GM19099 (cell line): ENCODE measurements at regions not wholly inside any gene's neighbourhood (a gene's known extent, or its start where the extent isn't known, plus 50 kb on each side); places are given as distances from the start of the nearest gene placed in this dataset.

Source experiments
- POLR2A ChIP-seq: IDR thresholded peaks from 3 replicates; pipeline ENCODE4 v1.6.1; 2011; ENCODE audit warnings: low read depth; ENCODE audit not compliant: insufficient read length; ENCODE audit errors: extremely low read depth

- no peak for TF ChIP-seq POLR2A
These were observed 235.7 kb upstream of the ZNF217 start for GRCh38 chr20:53829255-53829723.

DNA sequence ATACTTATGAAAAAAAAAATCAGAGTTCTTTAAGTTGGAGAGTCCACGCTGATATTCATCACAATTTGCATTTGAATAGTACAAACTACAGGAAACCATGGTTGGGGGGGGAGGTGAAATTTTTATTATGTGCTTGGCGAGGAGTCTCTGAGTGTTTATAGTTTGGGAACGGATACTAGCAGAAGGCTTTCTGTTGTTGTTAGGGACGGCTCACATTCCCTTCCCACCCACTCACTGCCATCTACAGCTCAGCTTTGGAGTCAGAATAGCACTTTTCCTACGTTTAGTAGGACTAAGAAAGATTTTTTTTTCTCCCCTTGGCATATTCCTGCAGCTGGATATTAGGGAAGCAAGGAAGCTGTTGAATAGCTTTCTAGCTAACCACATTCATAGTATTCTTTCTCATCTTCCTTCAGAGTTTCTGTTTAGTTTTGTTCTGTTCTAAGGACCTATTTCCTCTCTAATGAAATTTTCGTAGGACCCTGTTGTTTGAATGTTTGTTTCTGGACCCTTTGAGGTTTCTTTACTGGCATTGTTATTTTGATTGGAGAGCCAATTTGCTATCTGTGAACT is 235.1 kb upstream of the ZNF217 start:
- no peak for TF ChIP-seq POLR2A

DNA sequence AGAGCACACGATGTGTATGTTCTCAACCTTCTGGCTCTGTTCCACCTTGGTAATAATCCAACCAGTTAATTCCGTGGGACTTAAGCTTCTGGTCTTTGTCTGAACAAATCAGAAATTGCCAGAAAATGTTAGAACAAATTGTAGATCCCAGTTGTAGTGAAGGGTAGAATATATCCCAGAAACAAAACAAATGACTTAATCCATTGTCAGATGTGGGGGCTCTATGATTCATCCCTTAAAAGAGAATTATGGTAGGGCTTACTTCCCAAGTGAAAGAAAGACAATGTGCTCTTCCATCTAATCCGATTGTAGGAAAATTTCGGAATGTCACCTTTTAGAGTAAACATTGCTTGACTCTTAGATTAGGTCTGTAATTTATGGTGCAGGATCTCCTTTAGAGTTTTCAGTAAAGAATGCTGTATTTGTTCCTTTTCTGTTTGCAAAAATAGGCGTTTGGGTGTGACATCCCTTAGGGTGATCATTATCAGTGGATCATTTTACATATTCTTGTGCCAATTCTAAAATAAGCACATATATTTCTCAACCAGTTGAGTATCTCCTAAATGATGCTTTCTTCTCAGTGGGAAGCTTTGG is 234.5 kb upstream of the ZNF217 start:
- no peak for TF ChIP-seq POLR2A

- no peak for TF ChIP-seq POLR2A
These were observed 233.9 kb upstream of the ZNF217 start for GRCh38 chr20:53827292-53828087.

DNA sequence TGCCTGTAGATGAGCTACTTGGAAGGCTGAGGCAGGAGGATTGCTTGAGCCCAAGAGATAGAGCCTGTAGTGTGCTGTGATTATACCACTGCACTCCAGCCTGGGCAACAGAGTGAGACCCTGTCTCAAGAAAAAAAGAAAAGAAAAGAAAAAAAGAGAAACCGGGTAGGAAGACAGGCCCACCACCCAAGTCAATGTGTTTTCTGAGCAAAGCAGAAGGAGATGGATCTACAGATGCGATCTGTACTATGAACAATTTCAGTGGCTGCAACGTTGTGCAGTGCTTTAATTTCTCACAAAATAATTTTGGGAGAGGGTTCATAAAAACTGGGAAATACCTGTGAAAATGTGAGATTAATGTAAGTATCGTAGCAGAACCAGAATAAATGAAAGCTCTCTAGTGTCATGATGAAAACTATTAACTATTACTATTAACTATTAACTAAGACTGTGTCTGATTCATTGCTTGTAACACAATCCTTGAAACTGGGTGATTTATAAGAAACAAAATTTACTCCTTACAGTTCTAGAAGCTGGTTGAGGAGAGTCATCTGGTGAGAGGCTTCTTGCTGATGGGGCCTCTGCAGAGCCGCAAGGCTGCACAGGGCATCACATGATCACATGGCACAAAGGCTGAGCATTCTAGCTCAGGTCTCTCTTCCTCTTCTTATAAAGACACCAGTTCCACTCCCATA is 233.1 kb upstream of the ZNF217 start:
- TF ChIP-seq POLR2A: no peak

- no peak for TF ChIP-seq POLR2A
These were observed 232.5 kb upstream of the ZNF217 start for GRCh38 chr20:53826090-53826489.

DNA sequence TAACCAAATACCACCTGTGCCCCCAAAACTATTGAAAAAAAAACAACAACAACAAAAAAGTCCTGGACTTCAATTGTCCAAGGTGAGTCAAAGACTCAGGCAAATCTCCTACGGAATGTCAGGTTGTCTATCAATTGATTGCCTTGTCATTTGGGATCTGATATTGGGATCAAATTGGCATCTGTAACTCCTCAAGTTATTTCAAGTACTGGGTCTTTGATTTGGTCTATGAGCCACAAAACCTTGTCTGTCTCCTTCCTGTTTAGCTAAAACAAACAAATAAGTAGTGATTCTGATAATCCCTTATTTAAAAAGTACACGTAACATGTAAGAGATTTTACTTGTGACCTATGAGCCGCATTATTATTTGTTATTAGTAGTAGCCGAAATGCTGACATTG is 231.6 kb upstream of the ZNF217 start:
- TF ChIP-seq POLR2A: no peak

DNA sequence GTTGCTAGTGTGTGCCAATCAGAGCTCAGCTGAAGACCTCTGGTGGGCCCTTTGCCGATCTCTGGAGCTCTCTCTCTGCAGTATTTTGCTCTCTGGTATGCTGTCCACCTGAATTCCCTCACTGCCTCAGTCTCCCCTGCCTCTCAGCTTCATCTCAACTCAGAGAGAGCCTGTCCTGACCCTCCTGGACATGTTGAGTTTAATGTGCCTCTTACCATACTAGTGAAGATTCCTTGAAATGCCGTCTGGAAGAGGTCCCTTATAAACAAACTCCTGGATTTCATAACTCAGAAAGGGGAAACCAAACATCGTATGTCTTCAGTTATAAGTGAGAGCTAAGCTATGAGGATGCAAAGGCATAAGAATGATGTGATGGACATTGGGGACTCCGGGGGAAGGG is 231.1 kb upstream of the ZNF217 start:
- no peak for TF ChIP-seq POLR2A

- no peak for TF ChIP-seq POLR2A
These were observed 229.6 kb upstream of the ZNF217 start for GRCh38 chr20:53823121-53823764.

DNA sequence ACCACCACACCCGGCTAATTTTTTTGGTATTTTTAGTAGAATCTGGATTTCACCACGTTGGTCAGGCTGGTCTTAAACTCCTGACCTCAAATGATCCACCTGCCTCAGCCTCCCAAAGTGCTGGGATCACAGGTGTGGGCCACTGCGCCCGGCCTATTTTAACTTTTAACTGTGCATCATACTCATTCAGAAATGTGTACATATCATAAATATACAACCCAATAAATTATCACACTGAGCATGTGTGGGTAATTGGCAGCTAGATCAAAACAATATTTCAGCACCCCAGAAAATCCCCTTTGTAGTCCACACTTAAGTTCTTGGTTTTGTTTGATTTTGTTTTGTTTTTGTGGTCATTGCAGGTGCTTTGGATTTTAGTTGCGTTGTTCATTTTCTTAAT is 228.9 kb upstream of the ZNF217 start:
- TF ChIP-seq POLR2A: no peak

GRCh38 chr20:53819973-53820451 is 226.4 kb upstream of the ZNF217 start:
- no peak for TF ChIP-seq POLR2A

DNA sequence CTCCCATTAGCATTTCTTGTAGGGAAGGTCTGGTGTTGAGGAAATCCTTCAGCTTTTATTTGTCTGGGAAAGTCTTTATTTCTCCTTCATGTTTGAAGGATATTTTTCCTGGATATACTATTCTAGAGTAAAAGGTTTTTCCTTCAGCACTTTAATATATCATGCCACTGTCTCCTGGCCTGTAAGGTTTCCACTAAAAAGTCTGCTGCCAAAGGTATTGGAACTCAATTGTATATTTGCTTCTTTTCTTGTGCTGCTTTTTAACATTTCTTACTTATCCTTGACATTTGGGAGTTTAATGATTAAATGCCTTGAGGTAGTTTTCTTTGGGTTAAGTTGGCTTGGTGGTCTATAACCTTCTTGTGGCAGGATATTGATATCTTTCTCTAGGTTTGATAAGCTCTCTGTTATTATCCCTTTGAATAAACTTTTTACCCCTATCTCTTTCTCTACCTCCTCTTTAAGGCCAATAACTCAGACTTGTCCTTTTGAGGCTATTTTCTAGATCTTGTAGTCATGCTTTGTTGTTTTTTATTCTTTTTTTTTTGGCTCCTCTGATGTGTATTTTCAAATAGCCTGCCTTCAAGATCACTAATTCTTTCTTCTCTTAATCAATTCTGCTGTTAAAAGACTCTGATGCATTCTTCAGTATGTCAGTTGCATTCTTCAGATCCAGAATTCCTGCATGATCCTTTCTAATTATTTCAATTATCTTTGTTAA is 225.0 kb upstream of the ZNF217 start:
- TF ChIP-seq POLR2A: no peak

DNA sequence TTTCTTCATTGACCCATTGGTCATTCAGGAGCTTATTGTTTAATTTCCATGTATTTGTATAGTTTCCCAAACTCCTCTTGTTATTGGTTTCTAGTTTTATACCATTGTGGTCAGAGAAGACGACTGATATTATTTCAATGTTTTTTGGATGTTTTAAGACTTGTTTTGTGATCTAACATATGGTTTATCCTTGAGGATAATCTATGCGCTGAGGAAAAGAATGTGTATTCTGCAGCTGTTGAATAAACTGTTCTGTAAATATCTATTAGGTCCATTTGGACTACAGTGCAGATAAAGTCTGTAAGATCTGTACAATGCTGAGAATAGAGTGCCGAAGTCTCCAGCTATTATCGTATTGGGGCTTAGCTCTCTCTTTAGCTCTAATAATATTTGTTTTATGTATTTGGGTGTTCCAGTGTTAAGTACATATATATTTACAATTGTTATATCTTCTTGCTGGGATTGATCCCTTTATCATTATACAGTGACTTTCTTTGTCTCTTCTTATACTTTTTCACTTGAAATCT is 223.3 kb upstream of the ZNF217 start:
- no peak for TF ChIP-seq POLR2A

GRCh38 chr20:53815509-53815908 is 221.9 kb upstream of the ZNF217 start:
- no peak for TF ChIP-seq POLR2A
